Stomach smooth muscle (tissue), 2 donors: ENCODE measurements at regions not wholly inside any gene's neighbourhood (a gene's known extent, or its start where the extent isn't known, plus 50 kb on each side); places are given as distances from the start of the nearest gene placed in this dataset.

Source experiments
- H3K27ac ChIP-seq: one replicate; pipeline ENCODE4 v1.7.0; 2013; ENCODE audit warnings: mild to moderate bottlenecking, low read length, inconsistent platforms
- H3K27me3 ChIP-seq, 2 donors: one replicate each; pipeline ENCODE4 v1.7.0; 2013; ENCODE audit warnings: low read length in 2 of 2; ENCODE audit not compliant: insufficient read depth in 2 of 2, control insufficient read depth in 1 of 2
- H3K36me3 ChIP-seq, 2 donors: one replicate each; pipeline ENCODE4 v1.7.0; 2013; ENCODE audit warnings: low read length in 2 of 2; ENCODE audit not compliant: control insufficient read depth in 2 of 2, insufficient read depth in 2 of 2
- H3K4me1 ChIP-seq: one replicate; pipeline ENCODE4 v1.7.0; 2013; ENCODE audit warnings: low read length; ENCODE audit not compliant: control insufficient read depth, insufficient read depth
- H3K4me3 ChIP-seq, 2 donors: one replicate each; pipeline ENCODE4 v1.7.0; 2013; ENCODE audit warnings: low read length in 2 of 2
- H3K9ac ChIP-seq, 2 donors: one replicate each; pipeline ENCODE4 v1.7.0; 2013; ENCODE audit warnings: low read length in 2 of 2, mild to moderate bottlenecking in 1 of 2
- H3K9me3 ChIP-seq, 2 donors: one replicate each; pipeline ENCODE4 v1.7.0; 2013; ENCODE audit warnings: low read length in 2 of 2; ENCODE audit not compliant: control insufficient read depth in 2 of 2
- donor health status: healthy.
- donor health status: Pancreatic carcinoma.

DNA sequence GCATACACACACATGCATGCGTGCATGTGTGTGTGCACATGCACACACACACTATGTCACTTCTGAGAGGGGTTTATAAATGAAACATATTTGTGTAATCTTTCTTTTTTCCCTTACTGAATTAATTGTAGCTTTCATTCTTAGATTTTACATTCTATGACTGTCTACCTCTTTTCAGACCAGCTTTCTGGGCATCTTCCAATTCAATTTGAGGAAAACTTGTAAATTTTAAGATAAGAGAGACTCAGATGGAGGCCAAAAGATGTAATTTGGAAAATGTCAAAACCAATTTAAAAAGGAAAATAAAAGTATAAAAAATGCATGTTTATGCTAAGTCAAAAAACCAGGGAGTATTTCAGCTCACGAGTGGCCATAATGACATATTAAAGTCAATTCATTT lies 594.5 kb downstream of the OLFM4 start:
- Histone ChIP-seq H3K36me3 (no peaks in the 10 kb centered on the region), H3K9me3 (no peaks in the 10 kb centered on the region), H3K27me3 (no peaks in the 10 kb centered on the region), H3K4me3 (no peak overlapping the region), H3K27ac (no peak overlapping the region), H3K4me1 (no peaks in the 10 kb centered on the region), H3K9ac (no peak overlapping the region)

DNA sequence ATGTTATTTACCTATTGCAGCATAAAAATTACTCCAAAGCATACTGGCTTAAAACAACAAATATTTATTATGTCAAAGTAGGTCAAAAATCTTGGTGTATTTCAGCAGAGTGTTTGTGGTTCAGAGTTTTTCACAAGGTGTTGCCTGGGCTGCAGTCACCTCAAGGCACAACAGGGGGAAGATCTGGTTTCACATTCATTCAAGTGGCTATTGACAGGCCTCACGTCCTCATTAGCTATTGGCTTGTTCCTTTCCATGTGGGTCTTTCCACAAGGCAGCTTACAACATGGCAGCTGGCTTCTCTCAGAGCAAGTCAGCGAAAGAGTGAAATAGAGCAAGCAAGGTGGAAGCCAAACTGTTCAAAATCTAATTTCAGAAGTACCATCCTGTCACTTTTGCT lies 602.9 kb downstream of the OLFM4 start:
- Histone ChIP-seq H3K36me3 (no peaks in the 10 kb centered on the region), H3K27me3 (no peaks in the 10 kb centered on the region), H3K9me3 (no peaks in the 10 kb centered on the region), H3K27ac (no peak overlapping the region), H3K4me1 (no peaks in the 10 kb centered on the region), H3K9ac (no peak overlapping the region), H3K4me3 (no peak overlapping the region)

DNA sequence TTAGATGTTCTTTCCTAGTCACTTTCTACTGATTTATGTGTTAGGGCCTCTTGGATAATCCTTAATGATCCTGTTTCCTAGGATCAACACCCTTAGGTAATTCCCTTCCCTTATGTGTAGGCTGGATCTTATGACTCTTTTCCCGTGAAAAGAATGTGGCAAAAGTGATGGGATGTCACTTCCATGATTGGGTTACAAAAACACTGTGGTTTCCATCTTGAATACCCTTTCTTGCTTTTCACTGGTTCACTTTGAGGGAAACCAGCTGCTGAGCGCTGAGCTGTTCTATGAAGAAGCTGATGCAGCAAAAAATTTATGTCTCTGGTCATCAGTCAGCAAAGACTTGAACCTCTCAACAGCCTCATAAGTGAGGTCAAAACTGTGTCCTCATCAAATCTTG lies 609.4 kb downstream of the OLFM4 start:
- Histone ChIP-seq H3K4me1 (no peaks in the 10 kb centered on the region), H3K9me3 (no peaks in the 10 kb centered on the region), H3K27ac (no peak overlapping the region), H3K9ac (no peak overlapping the region), H3K27me3 (no peaks in the 10 kb centered on the region), H3K36me3 (no peaks in the 10 kb centered on the region), H3K4me3 (no peak overlapping the region)

DNA sequence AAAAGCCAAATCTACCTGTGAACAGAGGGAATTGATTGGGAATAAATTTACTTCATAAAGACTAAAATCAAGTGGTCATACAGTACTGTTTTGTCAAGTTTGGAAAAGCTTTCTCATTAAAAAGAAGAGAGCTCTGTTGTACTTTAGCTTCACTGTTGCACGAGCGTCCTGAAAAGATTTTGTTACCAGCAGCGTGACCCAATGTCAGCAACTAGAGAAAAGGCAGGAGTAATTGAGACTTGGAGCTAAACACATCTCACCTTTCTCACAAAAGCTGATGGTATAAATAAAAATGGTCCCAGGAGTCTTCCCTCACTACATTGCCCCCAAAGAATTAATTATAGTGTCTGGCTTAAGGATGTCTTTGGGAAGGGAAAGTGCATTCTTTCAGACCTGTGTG lies 613.7 kb downstream of the OLFM4 start:
- no peak overlapping the region for H3K27ac ChIP-seq
- H3K9me3 ChIP-seq: no peaks in the 10 kb centered on the region
- H3K4me1 ChIP-seq: no peaks in the 10 kb centered on the region
- H3K9ac ChIP-seq: no peak overlapping the region
- no peak overlapping the region for H3K4me3 ChIP-seq
- no peaks in the 10 kb centered on the region for H3K27me3 ChIP-seq
- no peaks in the 10 kb centered on the region for H3K36me3 ChIP-seq

DNA sequence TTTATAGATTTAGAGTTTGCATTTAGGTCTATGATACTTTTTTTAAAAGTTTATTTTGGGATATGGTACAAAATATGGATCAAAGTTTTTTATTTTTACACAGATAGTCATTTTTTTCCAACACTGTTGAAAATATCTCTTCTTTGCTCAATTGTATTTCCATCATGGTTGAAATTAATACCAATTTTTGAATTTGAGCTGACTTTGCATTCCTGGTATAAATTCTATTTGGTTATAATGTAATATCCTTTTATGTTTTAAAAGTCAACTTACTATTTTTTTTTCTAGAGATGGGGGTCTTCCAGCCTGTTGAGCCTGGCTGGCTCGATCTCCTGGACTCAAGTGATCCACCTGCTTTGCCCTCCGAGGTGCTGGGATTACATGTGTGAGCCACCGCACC lies 620.1 kb downstream of the OLFM4 start:
- Histone ChIP-seq H3K9me3 (no peaks in the 10 kb centered on the region), H3K36me3 (no peaks in the 10 kb centered on the region), H3K9ac (no peak overlapping the region), H3K4me3 (no peak overlapping the region), H3K27me3 (no peaks in the 10 kb centered on the region), H3K4me1 (no peaks in the 10 kb centered on the region), H3K27ac (no peak overlapping the region)

DNA sequence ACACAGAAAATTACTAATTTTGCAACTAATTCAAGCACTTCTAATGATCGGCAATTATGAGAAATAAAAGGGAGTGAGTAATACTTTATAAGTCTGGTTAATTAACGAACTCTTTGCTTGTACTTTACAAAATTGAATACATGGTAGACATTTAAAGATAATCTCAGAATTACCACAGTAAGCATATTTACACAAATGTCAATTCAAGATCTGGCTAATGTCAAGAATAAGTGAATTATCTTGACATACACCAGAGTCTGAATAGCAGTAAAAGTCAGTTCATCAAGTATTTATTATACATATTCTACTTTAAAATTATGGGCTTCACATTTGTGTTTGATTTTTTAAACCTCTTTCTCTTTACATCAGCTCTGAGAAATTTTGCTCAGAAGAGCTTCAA lies 643.4 kb downstream of the OLFM4 start:
- Histone ChIP-seq H3K4me1 (no peaks in the 10 kb centered on the region), H3K27me3 (no peaks in the 10 kb centered on the region), H3K27ac (no peak overlapping the region), H3K36me3 (no peaks in the 10 kb centered on the region), H3K4me3 (no peak overlapping the region), H3K9ac (no peak overlapping the region), H3K9me3 (no peaks in the 10 kb centered on the region)

DNA sequence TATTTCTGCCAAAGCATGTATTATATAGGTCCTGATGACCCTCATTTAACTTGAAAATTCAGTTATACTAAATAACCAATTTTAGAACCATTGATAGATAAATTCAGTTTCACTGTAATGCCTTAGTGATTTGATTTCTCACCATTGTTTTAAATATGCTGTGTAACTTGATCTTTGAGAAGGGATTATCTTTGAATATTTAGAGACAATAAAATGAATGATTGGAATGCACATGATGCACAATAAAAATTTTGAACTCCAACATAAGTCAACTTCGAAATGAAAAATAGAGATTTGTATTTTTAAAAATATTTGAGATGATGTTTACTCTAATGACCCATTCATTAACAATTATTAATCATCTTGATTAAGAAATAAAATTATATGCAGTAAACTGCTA lies 654.5 kb downstream of the OLFM4 start:
- Histone ChIP-seq H3K27me3 (no peaks in the 10 kb centered on the region), H3K36me3 (no peaks in the 10 kb centered on the region), H3K9me3 (no peaks in the 10 kb centered on the region), H3K27ac (no peak overlapping the region), H3K9ac (no peak overlapping the region), H3K4me1 (no peaks in the 10 kb centered on the region), H3K4me3 (no peak overlapping the region)

DNA sequence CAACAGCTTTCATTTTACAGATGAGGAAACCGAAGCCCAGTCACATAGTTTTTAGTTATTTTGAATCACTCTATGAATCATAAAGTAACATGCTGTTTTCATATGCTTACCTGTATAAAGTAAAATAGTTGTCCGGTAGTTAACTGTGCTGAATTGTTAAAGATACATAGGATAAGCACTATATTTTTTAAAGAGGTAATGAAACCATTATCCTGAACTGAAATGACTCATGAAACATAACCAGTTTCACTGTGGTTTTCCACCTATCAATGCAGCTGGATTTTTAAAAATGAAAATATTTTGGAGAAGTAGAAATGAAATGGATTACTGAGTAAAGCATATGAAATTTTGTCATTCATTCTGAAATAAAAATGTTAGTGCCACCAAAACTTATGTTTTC lies 655.0 kb downstream of the OLFM4 start:
- Histone ChIP-seq H3K4me1 (no peaks in the 10 kb centered on the region), H3K27ac (no peak overlapping the region), H3K9ac (no peak overlapping the region), H3K36me3 (no peaks in the 10 kb centered on the region), H3K4me3 (no peak overlapping the region), H3K27me3 (no peaks in the 10 kb centered on the region), H3K9me3 (no peaks in the 10 kb centered on the region)

DNA sequence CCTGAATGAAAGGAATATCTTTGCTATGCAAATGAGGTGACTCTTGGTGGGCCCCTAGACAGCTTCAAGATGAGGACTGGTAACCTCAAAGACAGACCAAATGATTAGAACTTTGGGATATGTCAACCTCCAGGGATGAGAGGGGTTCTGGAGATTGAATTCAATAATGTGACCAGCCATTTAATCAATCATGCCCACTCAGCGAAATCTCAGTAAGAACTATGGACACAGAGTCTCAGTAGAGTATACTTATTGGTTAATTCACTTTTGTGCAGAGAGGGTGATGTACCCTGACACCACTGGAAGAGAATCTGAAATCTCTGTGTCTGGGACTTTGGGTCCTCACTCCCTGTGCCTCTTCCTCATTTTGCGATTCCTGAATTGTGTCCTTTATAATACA lies 662.8 kb downstream of the OLFM4 start:
- no peaks in the 10 kb centered on the region for H3K36me3 ChIP-seq
- H3K4me3 ChIP-seq: no peak overlapping the region
- no peaks in the 10 kb centered on the region for H3K4me1 ChIP-seq
- H3K27me3 ChIP-seq: no peaks in the 10 kb centered on the region
- H3K9me3 ChIP-seq: no peaks in the 10 kb centered on the region
- no peak overlapping the region for H3K9ac ChIP-seq
- no peak overlapping the region for H3K27ac ChIP-seq

DNA sequence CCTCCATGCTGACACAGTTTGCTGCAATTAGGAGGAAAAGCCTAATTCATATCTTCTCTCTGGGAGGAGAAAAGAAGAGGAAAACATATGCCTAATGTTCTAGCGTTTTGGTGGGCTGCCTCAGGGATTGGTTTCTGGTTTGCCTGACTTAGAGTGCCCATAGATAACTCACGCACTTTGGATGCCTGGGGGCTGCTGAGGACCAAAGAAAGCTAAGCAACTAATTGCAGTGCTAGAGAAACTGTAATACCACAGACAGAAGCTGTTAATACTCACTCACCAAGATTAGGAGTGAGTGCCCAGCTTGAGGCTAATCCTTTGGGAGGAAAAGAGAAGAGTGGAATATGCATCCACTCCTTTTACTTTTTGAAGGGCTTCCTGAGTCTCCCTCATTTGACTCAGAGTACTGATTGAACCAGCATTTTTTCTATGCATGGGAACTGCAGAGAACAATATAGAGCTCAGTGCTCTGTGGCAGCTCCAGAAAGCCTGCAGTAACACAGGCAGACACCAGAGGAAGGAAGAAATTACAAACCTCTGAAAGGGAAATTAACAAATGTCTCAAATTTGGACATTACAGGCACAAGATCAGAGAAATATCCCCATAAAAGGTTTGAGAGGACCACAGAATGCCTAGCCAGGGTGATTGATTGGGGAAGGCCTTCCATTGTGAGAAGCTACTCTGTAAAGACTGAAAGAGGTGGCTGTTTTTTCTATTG lies 666.4 kb downstream of the OLFM4 start:
- Histone ChIP-seq H3K4me3 (no peak overlapping the region), H3K9ac (no peak overlapping the region), H3K4me1 (no peaks in the 10 kb centered on the region), H3K27ac (no peak overlapping the region), H3K27me3 (no peaks in the 10 kb centered on the region), H3K9me3 (peaks cover 0 to 4% of the 10 kb centered on the region in 2 donors), H3K36me3 (no peaks in the 10 kb centered on the region)

DNA sequence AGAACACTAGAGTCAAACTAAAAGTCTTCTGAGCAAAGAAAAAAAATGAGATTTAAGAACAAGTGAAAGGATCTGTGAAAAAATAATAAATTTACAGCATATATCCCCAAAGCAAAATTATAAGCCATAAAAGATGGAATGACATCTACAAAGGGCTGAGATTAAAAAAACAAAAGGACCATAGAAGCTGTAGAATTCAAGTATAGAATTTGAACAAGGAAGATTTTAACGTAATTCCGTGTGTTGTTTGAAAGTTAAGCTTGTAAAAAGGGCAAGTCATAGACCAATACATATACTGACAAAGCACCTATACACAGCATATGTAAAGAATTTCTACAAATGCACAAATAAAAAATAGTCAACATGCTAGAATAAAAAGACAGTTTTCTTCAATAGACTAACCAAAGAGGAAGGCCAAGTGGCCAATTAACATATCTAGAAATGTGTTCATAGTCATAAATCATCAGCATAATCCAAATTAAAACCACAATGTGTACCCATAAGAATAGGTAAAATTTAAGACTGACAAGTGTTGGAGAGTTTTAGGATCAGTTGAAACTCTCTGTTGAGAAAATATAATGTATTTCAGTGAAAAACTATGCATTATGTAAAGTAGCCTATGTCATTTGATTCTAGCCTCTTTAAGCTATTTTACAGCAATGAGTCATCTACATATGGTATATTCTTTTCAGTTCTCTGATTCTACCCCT lies 674.9 kb downstream of the OLFM4 start:
- no peak overlapping the region for H3K27ac ChIP-seq
- no peak overlapping the region for H3K9ac ChIP-seq
- H3K4me1 ChIP-seq: no peaks in the 10 kb centered on the region
- H3K27me3 ChIP-seq: no peaks in the 10 kb centered on the region
- peaks cover 0 to 4% of the 10 kb centered on the region in 2 donors for H3K9me3 ChIP-seq
- H3K36me3 ChIP-seq: no peaks in the 10 kb centered on the region
- no peak overlapping the region for H3K4me3 ChIP-seq
